Germinal center (tissue), 1 donor: ENCODE measurements at regions not wholly inside any gene's neighbourhood (a gene's known extent, or its start where the extent isn't known, plus 50 kb on each side); places are given as distances from the start of the nearest gene placed in this dataset.
"Not testable (repeated sequence)": the region's sequence is repeated elsewhere in the genome, so short reads cannot be mapped to it uniquely, and the experiment has no call there.

Experiments
- DNase-seq: peaks from one replicate; pipeline ENCODE4 v3.0.0; 2012; ENCODE audit warnings: mixed read lengths, low spot score

DNA sequence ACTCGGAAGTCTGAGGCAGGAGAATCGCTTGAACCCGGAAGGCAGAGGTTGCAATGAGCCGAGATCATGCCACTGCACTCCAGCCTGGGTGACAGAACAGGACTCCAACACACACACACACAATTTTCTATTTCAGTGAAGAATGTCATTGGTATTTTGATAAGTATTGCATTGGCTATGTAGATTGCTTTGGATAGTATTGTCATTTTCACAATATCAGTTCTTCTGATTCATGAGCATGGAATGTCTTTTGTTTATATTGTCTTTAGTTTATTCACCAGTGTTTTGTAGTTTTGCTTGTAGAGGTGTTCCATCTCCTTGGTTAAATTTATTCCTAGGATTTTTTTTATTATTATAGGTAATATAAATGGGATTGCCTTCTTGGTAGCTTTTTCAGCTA lies 693.4 kb upstream of the SYT4 start:
- DNase-seq, result no peak

DNA sequence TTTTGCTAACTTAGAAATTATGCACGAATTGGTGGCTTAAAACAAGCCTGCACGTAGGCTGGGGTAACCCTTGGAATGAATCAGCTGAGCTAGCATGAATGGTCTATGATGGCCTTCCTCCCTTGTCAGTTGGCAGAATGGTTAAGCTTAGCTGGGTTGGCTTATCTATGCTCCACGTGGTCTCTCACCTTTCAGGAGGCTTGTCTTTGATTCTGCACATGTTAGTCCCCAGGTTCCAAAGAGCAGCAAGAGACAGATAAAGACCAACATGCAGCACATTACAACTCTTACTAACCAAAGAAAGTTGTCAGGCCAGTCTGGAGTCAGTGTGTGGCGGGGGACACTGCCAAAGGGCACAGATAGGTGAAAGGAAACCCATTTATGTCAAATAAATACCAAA lies 700.9 kb upstream of the SYT4 start:
- no peak for DNase-seq

DNA sequence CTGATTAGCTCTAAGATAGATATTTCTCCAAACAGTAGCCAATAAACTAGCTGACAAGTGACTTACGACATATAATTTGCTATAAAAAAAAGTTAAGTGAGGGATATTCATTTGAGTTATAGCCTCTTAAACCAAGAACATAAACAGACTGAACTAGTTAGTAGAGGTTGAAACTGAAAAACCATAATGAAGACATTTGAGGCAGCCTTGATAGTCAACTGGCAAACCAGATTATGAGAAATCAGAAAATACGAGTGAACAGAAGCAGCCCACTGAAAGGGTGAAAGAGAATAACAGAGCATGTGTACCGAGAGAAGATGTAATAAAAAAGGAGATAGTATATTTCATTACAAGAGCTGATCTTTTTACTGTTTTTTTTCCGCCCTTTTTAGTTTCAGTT lies 698.1 kb upstream of the SETBP1 start:
- DNase-seq, result no peak

DNA sequence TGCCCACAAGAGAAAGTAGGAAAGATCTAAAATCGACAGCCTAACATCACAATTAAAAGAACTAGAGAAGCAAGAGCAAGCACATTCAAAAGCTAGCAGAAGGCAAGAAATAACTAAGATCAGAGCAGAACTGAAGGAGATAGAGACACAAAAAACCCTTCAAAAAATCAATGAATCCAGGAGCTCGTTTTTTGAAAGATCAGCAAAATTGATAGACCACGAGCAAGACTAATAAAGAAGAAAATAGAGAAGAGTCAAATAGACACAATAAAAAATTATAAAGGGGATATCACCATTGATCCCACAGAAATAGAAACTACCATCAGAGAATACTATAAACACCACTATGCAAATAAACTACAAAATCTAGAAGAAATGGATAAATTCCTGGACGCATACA lies 693.6 kb upstream of the SETBP1 start:
- not testable (repeated sequence) for DNase-seq

DNA sequence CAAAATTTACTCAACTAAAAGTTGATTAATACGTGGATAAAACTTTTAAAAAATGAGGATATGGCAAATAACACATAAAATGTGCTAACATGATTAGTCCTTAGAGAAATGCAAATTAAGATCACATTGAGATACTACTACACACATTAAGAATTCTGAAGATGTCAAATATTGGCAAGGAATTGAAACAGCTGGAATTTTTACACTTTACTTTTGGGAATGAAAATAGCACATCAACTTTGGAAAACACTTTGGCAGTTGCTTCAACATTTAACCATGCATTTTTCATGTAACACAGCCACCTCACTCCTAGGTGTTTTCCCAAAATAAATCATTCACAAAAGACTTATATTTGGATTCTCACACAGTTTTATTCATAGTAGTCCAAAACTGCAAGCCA lies 687.9 kb upstream of the SETBP1 start:
- no peak for DNase-seq

DNA sequence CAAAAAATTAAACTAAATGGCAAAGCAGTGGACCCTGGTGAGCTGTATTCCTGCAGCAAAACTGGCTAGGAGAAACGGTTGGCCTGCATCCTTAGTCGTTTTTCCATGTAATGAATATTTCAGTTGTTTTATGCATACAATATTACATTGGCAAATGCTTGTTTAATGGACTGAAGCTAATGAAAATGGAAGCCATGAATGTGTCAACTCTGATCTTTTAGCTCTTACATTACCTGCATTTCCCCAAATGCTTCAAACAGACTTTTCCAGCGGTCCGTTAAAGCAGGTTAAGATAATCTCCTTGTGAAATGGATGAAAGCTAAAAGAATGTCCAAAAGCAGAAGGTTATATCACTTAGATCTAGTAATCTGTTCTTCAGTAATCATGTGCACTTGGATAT lies 686.3 kb upstream of the SETBP1 start:
- DNase-seq, result no peak

DNA sequence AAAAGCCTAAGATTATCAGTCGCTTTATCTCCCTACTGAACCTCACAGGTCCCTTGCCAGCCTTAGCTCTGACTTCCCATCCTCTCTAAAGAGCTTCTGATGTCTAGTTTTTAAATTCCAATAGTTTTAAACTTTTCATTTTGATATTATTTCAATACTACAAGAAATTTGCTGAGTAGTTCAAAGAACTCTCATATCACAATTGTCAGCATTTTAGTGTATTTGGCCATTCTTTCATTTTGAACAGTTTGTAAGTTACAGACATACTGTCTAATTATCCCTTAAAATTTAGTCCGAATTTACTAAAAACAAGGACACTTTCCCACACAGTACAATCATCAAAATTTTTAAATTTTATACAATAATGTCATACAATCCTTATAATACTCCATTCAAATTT lies 666.8 kb upstream of the SETBP1 start:
- DNase-seq, result no peak

DNA sequence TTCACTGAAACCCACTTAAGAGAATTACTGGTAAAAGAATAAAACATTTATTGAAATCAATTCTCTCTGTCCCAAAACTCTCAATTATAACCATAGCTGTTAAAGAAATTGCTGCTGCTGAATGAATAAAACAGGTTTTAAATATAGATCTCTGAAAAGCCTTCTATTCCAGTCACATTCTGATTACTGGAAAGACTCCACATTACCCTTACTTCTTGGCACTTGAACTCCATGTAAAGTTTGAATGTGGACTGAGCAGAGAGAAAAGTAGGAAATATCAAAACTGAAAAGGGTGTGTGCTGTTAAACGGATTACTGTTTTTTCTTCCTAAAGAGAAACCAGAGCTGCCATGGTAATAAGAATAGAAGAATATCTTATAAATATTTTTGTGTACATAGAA lies 655.3 kb upstream of the SETBP1 start:
- no peak for DNase-seq

DNA sequence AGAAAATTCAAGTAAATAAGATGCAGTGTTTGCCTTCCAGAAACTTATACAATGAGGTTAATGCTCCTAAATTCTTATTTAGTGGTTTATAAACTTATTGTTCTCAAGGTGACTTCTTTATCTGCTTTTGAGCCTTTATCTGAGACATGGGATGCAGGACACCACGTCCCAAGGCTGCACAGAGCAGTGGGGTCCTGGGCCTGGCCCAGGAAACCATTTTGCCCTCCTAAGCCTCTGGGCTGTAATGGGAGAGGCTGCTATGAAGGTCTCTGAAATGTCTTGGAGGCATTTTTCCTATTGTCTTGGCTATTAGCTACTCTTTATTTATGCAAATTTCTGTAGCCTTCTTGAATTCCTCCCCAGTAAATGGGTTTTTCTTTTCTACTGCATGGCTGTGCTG lies 652.6 kb upstream of the SETBP1 start:
- no peak for DNase-seq

DNA sequence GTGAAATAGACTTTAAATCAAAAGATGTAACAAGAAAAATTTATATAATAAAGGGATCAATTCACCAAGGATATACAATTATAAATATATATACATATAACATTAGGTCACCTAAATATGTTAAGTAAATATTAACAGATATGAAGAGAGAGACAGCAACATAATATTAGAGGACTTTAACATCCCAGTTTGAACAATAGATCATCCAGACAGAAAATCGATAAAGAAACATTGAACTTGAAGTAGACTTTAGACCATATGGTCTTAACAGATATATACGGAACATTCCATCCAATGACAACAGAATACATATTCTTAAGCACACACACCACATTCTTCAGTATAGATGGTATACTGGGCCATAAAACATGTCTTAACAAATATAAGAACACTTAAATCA lies 649.6 kb upstream of the SETBP1 start:
- DNase-seq, result no peak

DNA sequence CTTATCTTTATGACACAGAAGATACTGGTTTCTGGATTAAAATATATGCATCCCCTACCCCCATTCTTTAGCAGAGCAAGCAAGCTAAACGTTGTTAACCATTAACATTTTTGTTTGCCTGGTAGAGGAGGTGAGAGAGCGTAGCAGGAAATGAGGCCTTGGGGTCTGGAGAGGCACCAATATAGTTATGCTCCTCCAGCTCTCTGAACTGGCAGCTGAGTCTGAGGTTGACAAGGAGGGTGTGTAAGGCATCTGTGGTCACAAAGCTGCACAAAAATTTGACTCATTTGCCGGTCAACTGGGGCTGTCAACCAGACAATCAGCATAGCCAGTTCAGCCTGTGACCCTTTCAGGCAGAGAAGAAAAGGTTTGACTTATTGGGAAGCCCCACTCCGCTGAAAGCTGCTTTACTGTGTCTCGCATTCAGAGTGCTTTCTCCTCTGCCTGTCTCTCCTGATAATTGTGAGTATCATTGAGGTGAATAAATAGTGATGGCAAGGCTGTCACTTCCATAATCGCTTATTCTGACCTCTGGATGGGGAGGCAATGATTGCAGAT lies 647.5 kb upstream of the SETBP1 start:
- DNase-seq, result no peak

DNA sequence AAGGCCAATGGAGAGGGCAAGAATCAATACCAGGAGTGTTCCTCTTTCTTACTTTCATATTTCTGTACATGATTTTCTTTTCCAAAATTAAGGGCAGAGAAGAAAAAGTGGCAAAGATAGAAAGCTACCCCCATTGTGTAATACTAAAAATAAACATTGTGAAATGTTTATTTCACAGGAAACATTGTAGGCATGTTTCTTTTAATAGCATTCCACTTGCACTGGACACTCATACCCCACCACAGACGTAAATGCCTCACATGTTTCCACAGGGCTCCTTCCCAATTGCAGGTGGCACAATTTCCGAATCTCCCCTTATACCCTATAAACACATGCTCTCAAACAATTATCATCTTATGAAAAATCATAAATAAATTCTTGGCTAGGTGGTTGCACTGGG lies 645.1 kb upstream of the SETBP1 start:
- no peak for DNase-seq

DNA sequence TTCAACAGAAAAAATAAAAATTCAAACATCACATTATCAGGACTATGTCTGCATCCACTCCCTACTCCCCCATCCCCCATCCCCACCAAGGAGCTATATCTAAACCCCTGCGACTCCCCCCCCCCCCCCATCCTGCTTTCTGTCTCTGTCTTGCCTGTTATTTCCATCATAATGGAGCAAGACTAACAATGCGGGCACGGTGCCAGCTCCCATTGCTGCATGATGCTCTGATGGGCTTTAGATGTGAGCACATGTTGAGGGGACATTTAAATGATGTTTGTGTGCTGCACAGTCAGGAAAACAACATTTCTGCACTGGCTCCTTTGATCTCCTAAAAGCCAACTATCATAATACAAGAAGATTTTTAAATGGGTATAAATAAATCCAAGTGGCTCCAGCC lies 644.2 kb upstream of the SETBP1 start:
- DNase-seq, result no peak

DNA sequence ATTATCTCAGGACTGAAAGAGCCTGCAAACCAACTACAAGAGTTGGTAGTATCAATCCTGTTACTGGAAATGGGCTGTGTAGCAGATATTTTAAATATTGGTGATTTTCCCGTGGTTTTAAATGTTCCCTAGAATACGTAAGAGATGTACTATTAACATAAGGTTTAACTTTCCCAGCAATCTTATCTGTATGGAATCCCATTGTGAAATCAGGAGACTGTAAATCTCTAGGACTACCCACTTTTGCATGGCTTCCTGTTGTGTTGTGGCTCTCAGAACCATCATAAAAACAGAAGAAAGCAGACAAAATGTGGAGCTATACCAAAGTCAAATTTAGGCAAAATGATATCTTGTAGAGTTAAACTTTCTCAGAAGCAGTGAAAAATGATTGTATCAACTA lies 641.5 kb upstream of the SETBP1 start:
- DNase-seq, result no peak

DNA sequence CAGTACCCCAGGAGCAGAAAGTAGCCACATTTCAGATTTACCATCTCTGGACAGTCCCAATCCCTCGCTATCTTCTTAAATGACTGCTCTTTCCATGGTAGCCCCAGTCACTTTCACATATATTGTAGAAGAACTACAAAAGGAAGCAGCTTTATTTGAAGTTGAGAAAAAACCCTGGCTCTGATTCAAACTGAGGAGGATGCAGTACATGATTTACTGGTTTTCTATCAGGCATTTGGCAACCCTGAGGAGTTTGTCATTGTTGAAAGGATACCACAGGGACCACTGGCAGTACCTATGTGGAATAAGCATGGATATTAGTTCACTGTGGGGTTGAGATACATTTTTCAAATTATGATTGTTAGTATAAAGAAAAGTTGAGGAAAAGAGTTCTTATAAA lies 640.9 kb upstream of the SETBP1 start:
- DNase-seq, result no peak

DNA sequence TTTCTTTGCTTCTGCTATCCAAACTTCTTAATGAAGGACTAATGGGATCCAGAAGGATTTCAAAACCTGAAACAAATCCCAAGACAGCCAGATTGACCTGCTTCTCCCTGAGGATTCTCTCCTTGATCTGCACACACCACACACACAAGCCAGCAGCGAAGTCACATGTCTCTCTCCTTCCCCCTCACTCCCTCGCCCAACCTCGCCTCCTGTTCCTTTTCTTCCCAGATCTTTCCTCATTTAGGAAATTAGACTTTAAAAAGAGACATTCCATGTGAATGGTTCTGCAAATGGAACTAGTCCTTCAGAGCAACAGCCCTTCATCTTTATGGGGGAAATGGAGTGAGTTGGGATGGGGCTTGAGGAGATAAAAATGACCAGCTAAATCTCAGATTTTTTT lies 639.1 kb upstream of the SETBP1 start:
- no peak for DNase-seq

DNA sequence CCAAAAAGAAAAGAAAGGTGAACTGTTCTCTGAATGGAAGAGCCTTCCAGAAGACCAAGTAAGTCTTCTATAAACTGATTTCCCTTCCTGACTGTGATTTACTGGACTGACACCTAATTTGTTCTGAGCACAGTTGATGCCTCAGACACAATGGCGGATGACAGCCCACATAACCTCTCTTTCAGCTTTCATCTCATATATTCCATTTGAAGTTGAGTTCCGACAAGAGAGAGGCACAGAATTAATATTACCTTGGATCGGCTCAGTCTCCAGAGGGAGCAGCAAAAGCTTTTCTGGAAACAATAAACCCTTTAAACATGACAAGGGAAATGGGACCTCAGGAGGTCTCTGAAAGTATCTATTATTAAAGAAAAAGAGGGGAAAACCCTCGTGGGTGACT lies 638.7 kb upstream of the SETBP1 start:
- no peak for DNase-seq

DNA sequence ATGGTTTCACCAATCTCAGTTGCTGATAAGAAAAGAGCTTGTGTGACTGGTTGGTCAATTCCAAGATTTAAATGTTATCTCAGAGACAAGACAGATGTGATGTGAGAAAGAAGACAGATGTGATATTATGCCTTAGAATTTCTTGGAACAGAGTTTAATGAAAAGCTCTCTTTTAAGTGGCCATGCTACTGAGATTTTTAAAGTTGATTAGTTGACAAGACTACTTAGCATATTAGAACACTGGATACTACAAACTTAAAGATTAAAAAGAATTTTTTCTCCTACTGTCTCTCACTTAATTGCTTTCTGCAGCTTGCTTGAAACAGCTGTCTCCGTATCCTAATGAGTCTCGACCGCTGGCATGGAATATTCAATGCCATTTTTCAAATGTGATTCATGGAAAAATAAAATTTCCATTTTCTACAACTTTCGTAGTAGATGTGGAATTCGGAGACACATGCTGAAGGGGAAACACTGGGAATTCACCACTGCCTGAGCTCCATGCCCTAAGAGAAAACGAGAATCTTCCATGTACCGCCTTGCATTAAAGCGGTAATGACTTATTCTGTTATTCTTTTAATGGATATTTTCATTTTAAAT lies 634.2 kb upstream of the SETBP1 start:
- DNase-seq, result no peak

DNA sequence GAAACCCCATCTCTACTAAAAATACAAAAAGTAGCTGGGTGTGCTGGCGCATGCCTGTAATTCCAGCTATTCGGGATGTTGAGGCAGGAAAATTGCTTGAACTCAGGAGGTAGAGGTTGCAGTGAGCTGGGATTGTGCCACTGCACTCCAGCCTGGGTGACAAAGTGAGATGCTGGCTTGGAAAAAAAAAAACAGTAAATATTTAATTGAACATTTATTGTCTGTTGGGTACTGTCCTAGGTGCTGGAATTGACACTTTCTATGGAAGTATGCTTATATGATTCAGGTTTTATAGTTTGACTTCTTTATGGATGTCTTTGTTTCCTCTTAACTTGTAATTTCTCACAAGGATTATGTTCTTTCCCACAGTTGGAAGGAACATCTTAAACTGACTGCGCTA lies 633.1 kb upstream of the SETBP1 start:
- no peak for DNase-seq

DNA sequence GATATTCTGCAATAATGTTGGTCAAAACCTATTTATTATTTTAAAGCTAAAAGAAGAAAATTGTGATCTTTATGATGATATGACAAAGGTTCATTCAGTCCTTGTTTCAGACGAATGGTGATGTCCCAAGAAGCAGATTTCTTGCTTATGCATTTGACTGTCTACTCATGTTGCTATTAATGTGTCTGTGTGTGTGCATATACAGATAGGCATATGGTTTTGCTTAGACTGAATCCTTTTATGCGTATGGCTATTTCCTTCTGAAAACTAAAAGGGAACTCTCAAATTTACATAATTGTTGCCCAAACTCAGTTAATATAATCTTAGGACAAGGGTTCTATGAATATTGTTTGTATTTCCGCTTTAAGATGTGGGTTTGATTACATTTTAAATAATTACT lies 632.3 kb upstream of the SETBP1 start:
- no peak for DNase-seq

DNA sequence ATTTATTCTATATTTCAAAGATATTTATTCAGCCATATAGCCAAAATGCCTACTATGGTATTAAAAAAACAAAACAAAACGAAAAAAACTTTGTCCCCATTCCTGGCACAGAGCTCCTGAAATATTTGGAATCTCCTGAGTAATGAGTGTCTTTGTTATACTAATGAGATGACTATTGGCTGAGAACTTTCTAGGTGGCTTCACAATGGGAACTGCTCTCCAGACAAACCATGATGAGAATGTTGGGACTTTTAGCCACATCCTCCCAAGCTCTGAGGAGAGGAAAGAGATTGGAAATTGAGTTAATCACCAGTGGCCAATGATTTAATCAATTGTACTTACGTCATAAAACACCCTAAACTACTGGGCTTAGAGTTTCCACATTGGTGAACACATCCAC lies 631.8 kb upstream of the SETBP1 start:
- no peak for DNase-seq

DNA sequence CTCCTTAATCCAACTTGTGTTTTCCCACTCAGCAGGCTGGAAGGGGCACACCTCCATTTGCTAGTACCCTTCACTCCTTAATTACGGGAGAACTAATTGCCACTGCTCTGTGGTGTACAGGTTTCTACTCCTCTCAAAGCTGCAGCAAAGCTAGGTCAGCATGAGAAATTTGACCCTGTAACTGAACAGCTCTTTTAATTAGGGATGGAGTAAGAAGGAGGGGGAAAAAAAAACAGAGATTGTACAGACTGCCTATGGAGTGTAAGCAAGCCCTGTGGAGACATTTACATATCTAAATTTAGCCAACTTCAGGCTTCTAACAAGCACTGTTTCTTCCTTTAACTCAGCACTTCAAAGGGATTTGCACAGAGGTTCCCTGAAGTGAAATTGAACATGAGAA lies 629.7 kb upstream of the SETBP1 start:
- DNase-seq, result no peak

DNA sequence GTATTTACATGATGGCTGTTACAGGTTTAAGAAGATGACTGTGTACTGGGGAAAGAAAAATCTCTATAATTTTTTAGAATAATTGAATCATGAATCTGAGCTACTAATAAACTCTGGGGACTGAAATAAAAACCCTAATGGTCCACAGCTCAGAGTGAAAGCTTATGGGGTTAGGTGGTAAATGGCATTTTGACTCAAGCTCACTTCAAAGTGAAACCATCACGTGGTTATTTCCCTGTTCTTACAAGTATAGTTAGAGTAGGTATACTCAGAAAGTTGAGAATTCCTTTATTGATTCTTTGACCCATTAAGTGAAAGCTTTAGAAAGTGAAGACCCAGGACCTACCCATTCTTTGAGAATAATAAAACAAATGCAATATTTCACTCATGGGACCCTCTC lies 626.2 kb upstream of the SETBP1 start:
- DNase-seq, result no peak

DNA sequence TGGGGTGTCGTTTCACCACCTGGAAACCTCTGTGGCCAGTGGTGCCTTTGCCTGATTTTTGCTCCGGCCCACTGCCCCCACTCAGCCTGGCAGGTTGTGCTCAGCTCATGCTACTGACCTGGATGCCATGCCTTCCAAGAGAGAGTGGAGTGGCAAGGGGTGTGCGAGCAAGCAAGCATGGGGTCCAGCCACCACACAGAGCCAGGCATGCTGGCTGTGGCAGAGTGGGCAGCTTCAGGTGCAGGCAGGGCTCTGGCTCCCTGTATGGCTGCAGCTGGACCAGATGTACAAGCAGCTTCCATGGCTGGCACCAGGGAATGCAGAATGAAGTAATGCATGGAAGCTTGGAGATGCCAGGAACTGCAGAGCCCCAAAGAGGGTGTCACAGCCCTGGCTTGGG lies 620.5 kb upstream of the SETBP1 start:
- DNase-seq, result no peak

DNA sequence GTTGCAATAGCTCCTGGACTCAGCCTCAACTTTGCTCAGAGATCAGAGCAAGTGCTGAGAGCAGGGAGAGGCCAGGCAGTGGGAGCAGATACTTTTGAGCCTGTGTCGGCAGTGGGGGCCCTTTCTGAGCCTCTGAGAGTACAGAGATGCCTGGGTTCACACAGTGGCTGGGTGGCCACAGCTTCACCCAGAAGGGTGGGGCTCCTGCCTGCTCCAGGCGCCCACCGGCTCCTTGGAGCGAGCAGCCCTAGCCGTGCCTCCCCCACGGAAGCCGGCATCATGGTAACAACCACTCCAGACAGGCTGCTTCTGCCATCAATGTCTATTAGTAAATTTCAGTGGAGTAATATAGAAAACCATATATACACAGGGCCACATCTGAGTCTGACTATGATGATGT lies 619.2 kb upstream of the SETBP1 start:
- DNase-seq, result no peak
